GM08714 (cell line): ENCODE measurements at regions not wholly inside any gene's neighbourhood (a gene's known extent, or its start where the extent isn't known, plus 50 kb on each side); places are given as distances from the start of the nearest gene placed in this dataset.

Experiments
- H3K4me3 ChIP-seq: fragments of 200-500 bp; sonication (Bioruptor generic); 2 replicates; pipeline ENCODE4 v1.5.1; 2014; ENCODE audit warnings: mild to moderate bottlenecking, low read length, inconsistent platforms
- ZNF274 ChIP-seq: IDR thresholded peaks from 2 replicates; pipeline ENCODE4 v1.6.1; 2012; ENCODE audit warnings: mild to moderate bottlenecking, low read depth, low read length

DNA sequence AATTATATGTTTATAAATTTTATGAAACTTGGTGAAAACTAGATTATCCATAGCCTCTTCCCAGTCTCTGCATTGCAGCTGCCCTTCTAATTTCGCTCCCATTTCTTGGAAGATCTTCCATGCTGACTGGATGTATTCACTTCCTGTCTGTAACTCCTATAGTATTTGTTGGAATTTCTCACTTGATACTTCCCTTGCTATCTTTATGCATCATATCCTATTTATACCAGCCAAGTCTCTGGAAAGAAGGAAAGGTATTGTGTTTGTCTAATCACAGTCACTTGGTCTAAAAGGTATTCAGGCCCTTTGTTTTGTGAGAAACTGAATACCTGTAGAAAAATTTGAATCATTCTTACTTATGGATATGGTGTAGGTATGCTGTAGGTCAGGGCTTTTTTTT is 870.9 kb upstream of the FRG1 start:
- no peak for TF ChIP-seq ZNF274
- no peak overlapping the region for H3K4me3 ChIP-seq

DNA sequence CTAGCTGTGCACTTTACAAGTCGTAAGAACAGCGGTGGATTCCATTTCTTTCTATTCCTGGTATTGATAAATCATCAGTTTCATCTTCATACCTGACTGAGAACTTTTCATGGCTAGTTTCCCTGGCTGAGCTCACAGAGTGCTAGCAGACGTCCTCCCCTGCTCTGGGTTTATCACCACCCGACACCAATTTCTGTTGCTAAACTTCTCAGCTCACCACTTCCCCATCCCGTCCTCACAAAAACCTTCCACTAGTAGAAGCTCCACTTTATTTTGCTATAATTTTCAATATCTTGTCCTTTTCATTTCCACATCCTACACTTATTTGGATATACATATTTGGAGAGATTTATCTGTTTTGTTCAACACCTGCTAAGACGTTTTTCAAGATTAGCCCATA is 869.4 kb upstream of the FRG1 start:
- no peak overlapping the region for H3K4me3 ChIP-seq

GRCh38 chr4:189073739-189074138 is 866.9 kb upstream of the FRG1 start:
- no peak for TF ChIP-seq ZNF274
- H3K4me3 ChIP-seq, result no peak overlapping the region

More for the DNA sequence above, 869.4 kb upstream of the FRG1 start:
- TF ChIP-seq ZNF274, result no peak

- TF ChIP-seq ZNF274, result no peak
Observed at GRCh38 chr4:189081826-189082225, 858.8 kb upstream of the FRG1 start.

DNA sequence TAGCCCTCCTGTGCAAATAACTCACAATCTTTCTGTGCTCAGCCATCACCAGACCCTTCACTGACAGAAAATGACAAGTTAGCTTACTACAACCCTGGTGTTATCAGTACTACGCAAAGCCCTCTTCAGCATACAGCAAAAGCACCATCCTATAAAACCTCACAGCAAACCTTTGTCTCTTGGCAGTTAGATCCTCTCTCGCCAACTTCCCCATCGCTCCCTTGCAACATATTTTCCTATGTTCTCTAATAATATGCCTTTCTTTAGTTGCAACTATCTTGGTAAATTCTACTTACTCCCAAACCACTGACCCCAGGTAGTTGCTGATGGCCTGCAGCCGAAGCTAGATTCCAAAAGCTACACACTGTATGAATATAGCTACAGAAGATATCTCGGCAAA is 856.9 kb upstream of the FRG1 start:
- TF ChIP-seq ZNF274, result no peak
- no peak overlapping the region for H3K4me3 ChIP-seq

More at GRCh38 chr4:189081826-189082225, 858.8 kb upstream of the FRG1 start:
- no peak overlapping the region for H3K4me3 ChIP-seq

- H3K4me3 ChIP-seq, result no peak overlapping the region
- TF ChIP-seq ZNF274, result no peak
Observed at GRCh38 chr4:189084671-189085070, 856.0 kb upstream of the FRG1 start.

- TF ChIP-seq ZNF274, result no peak
- no peak overlapping the region for H3K4me3 ChIP-seq
Observed at GRCh38 chr4:189087971-189088370, 852.7 kb upstream of the FRG1 start.

GRCh38 chr4:189088780-189089179 is 851.9 kb upstream of the FRG1 start:
- TF ChIP-seq ZNF274, result no peak

DNA sequence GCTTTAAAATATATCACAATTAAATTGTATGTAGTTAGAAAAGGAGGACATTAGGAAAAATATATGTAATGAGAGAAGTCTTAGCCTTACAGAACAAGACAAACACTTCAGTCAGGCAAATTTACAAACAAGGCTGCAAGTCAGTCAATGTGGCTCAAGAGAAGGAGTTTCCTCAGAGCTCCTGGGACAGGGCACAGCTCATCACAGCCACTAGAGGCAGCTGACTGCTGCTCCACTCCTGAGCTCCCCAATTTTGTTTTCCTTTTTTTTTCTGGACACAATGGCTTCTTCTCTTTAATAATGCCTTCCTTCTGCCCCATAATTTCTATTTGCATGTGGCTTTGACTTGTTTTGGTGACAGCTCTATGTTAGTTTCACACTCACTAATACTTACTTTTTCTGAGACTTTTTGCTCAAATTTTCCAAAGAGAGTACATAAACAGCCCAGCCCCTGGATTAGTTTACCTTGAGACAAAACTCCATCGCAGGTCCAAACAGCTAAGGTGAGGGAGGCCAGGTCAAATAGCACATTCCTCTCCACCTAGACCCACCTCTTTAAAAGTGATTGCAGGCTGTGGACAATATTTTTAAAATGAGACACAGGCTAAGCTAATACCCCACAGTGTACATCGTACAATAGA is 850.4 kb upstream of the FRG1 start:
- H3K4me3 ChIP-seq, result no peak overlapping the region
- no peak for TF ChIP-seq ZNF274

More at GRCh38 chr4:189088780-189089179, 851.9 kb upstream of the FRG1 start:
- no peak overlapping the region for H3K4me3 ChIP-seq

DNA sequence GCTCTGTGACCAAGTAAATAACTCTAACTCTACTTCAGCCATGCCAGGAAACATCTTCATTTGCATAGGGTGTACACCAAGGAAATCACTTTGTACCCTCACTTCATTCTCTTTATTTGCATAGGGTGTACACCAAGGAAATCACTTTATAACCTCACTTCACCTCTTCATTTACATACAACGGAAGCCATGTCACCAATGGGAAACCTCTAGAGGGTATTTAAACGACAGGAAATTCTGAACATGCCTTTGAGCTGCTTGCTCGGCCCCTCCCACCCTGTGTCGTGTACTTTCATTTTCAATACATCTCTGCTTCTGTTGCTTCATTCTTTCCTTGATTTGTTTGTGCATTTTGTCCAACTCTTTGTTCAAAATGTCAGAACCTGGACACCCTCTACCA is 848.1 kb upstream of the FRG1 start:
- no peak overlapping the region for H3K4me3 ChIP-seq
- TF ChIP-seq ZNF274, result no peak

GRCh38 chr4:189096108-189096507 is 844.6 kb upstream of the FRG1 start:
- no peak for TF ChIP-seq ZNF274

DNA sequence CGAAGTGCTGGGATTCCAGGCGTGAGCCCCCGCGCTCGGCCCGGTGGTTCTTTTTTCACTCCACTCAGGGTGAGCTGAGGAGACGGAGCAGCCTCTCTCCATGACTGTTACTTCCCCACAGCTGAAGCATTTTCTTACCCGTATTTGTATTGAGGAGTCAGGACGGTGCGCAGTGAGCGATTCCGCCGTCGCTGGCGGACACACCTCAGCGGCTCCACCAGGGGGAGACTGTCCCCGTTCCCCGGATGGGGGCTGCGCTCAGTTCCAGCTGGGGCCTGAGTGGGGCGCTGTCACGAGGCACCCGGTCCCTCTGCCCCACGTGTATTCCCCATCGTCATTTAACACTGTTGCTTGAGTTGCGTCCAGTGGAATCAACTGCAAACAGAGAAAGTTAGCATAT is 844.0 kb upstream of the FRG1 start:
- no peak overlapping the region for H3K4me3 ChIP-seq
- no peak for TF ChIP-seq ZNF274

More at GRCh38 chr4:189096108-189096507, 844.6 kb upstream of the FRG1 start:
- no peak overlapping the region for H3K4me3 ChIP-seq

DNA sequence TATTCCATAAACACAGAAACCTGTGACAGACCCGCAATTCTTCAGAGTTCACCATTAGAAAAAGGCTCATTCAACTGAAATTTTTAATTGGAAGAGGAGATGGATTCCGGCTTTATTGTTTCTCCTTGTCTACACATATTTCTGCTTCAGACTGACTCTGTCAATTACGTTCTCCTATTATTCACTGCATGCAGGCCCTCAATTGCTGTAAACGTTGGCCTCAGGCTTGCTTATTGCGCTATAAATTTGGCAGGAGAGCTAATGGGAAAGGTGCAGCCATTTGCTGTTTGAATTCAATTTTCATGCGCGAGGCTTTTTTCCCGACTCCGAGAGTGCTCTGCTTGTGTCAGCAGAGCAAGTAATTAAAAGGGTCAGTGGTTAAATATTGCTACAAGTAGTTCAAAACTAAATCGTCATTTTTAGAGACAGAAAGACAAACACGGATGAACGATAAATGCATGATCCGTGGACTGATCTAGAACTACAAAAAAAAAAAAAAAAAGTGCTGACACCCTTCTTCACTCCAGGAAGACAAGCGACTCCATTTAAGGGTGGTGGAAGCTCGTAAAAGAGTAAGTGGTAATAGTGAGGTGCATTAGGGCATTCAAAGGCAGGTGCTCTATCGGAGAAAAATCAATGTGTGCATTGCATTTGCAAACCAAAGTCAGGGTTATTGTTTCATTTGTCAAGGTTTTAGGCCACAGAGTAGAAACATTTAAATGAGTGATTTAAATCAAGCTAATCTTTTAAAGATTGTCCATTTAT is 841.6 kb upstream of the FRG1 start:
- H3K4me3 ChIP-seq, result no peak overlapping the region
- TF ChIP-seq ZNF274, result no peak

DNA sequence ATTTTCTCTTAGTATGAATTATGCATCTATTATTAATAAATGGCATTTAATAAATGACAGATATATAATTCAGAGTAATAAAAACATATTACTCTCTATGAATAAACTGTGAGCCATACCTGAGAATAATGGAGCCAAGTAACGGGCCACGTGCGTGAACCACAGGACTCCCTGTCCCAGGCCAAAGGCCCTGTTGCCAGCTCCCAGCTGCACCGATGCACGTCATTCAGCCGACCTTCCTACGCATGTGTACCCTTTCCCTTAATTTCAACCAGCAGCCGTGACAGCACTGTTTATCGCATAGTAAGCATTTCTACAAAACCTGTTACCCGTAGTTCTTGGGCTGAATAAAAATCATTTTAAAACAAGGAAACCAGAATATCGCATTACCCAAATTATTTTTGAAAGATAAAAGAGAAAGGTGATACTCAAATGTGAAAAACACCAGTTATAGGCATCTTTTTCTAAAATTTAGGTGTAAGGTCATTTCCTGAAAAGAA is 827.2 kb upstream of the FRG1 start:
- no peak for TF ChIP-seq ZNF274

GRCh38 chr4:189117426-189117825 is 823.2 kb upstream of the FRG1 start:
- H3K4me3 ChIP-seq, result no peak overlapping the region
- no peak for TF ChIP-seq ZNF274

More for the DNA sequence above, 827.2 kb upstream of the FRG1 start:
- no peak overlapping the region for H3K4me3 ChIP-seq
